Breast epithelium (tissue), 4 donors: ENCODE measurements at regions not wholly inside any gene's neighbourhood (a gene's known extent, or its start where the extent isn't known, plus 50 kb on each side); places are given as distances from the start of the nearest gene placed in this dataset.
"Not testable (repeated sequence)": the region's sequence is repeated elsewhere in the genome, so short reads cannot be mapped to it uniquely, and the experiment has no call there.

ENCODE experiments used
- DNase-seq, 2 donors: peaks; one replicate each; pipeline ENCODE4 v3.0.0-alpha.2; 2019; ENCODE audit warnings: low spot score in 2 of 2
- H3K27ac ChIP-seq, 2 donors: fragments of 200-600 bp; sonication (generic) in 1 of 2; one replicate each; pipeline ENCODE4 v1.5.1; 2016 to 2019; ENCODE audit warnings: mild to moderate bottlenecking in 1 of 2
- H3K27me3 ChIP-seq, 2 donors: fragments of 200-600 bp; sonication (generic) in 1 of 2; one replicate each; pipeline versions ENCODE4 v1.5.1 to v1.6.0; 2017 to 2019; ENCODE audit warnings: control low read depth in 1 of 2, mild to moderate bottlenecking in 1 of 2
- H3K36me3 ChIP-seq: fragments of 200-600 bp; one replicate; pipeline ENCODE4 v1.5.1; 2019
- H3K4me1 ChIP-seq, 2 donors: fragments of 200-600 bp; sonication (generic); one replicate each; pipeline ENCODE4 v1.5.1; 2016 to 2019; ENCODE audit warnings: control low read depth in 1 of 2
- H3K4me3 ChIP-seq, 3 donors: fragments of 200-600 bp; sonication (generic); 1 replicate in 2 of 3; 2 replicates in 1 of 3; pipeline ENCODE4 v1.5.1; 2016 to 2019; ENCODE audit warnings: mild to moderate bottlenecking in 3 of 3, moderate library complexity in 2 of 3
- H3K9me3 ChIP-seq, 2 donors: fragments of 200-600 bp; sonication (generic) in 1 of 2; one replicate each; pipeline ENCODE4 v1.5.1; 2016 to 2019; ENCODE audit warnings: control low read depth in 1 of 2
- POLR2A ChIP-seq: fragments of 450-650 bp; IDR thresholded peaks from one replicate; pipeline ENCODE4 v1.6.1; 2016; ENCODE audit warnings: antibody characterized with exemption, mild to moderate bottlenecking, moderate library complexity
- POLR2AphosphoS5 ChIP-seq, 3 donors: sonication (generic); formaldehyde crosslinking; IDR thresholded peaks; one replicate each; pipeline ENCODE4 v1.6.1; 2017; ENCODE audit warnings: antibody characterized with exemption in 3 of 3
- intact Hi-C: fragments of 100-400 bp; cut with DNase I; formaldehyde crosslinking; loops from one replicate; pipeline ENCODE4 v1.15.1; 2023; ENCODE audit warnings: low total_unique reads
- TF ChIP-seq, protein P1 (sequence below), 3 donors: fragments of 450-650 bp; IDR thresholded peaks; one replicate each; pipeline ENCODE4 v1.5.1; 2016 to 2017; ENCODE audit warnings: antibody characterized with exemption in 3 of 3, mild to moderate bottlenecking in 3 of 3, moderate library complexity in 3 of 3

- intact Hi-C loops, result no loop called here
- H3K36me3 ChIP-seq, result no peaks in the 10 kb centered on the region
- H3K27me3 ChIP-seq, result no peaks in the 10 kb centered on the region
- no peaks in the 10 kb centered on the region for H3K9me3 ChIP-seq
- TF ChIP-seq, protein P1, sequence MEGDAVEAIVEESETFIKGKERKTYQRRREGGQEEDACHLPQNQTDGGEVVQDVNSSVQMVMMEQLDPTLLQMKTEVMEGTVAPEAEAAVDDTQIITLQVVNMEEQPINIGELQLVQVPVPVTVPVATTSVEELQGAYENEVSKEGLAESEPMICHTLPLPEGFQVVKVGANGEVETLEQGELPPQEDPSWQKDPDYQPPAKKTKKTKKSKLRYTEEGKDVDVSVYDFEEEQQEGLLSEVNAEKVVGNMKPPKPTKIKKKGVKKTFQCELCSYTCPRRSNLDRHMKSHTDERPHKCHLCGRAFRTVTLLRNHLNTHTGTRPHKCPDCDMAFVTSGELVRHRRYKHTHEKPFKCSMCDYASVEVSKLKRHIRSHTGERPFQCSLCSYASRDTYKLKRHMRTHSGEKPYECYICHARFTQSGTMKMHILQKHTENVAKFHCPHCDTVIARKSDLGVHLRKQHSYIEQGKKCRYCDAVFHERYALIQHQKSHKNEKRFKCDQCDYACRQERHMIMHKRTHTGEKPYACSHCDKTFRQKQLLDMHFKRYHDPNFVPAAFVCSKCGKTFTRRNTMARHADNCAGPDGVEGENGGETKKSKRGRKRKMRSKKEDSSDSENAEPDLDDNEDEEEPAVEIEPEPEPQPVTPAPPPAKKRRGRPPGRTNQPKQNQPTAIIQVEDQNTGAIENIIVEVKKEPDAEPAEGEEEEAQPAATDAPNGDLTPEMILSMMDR (IDR thresholded peaks at IDR 0.05), result no peak
- H3K27ac ChIP-seq, result no peak overlapping the region
- no peaks in the 10 kb centered on the region for H3K4me1 ChIP-seq
- H3K4me3 ChIP-seq, result no peak overlapping the region
- no peak for DNase-seq
Measured at GRCh38 chr14:83711046-83711445, 1818.9 kb upstream of the FLRT2 start.

- Histone ChIP-seq H3K4me1 (no peaks in the 10 kb centered on the region), H3K27me3 (no peaks in the 10 kb centered on the region), H3K36me3 (no peaks in the 10 kb centered on the region), H3K9me3 (no peaks in the 10 kb centered on the region), H3K27ac (no peak overlapping the region), H3K4me3 (no peak overlapping the region)
- TF ChIP-seq POLR2A, result no peak
- TF ChIP-seq, protein P1 (IDR thresholded peaks at IDR 0.05), result no peak
- TF ChIP-seq POLR2AphosphoS5 (IDR thresholded peaks at IDR 0.05), result no peak
- intact Hi-C loops, result no loop called here
- no peak for DNase-seq
Measured at GRCh38 chr14:83712418-83713129, 1817.4 kb upstream of the FLRT2 start.

GRCh38 chr14:83713732-83714131 is 1816.2 kb upstream of the FLRT2 start:
- intact Hi-C loops, result no loop called here
- DNase-seq, result no peak
- H3K9me3 ChIP-seq, result no peaks in the 10 kb centered on the region
- H3K4me1 ChIP-seq, result no peaks in the 10 kb centered on the region
- H3K27me3 ChIP-seq, result no peaks in the 10 kb centered on the region
- no peak overlapping the region for H3K4me3 ChIP-seq
- TF ChIP-seq, protein P1 (IDR thresholded peaks at IDR 0.05), result no peak
- TF ChIP-seq POLR2AphosphoS5 (IDR thresholded peaks at IDR 0.05) (no peak), POLR2A (no peak)
- no peaks in the 10 kb centered on the region for H3K36me3 ChIP-seq
- no peak overlapping the region for H3K27ac ChIP-seq

GRCh38 chr14:83714151-83714550 is 1815.8 kb upstream of the FLRT2 start:
- H3K36me3 ChIP-seq, result no peaks in the 10 kb centered on the region
- no peak for TF ChIP-seq POLR2A
- TF ChIP-seq, protein P1 (IDR thresholded peaks at IDR 0.05), result no peak
- no peak for TF ChIP-seq POLR2AphosphoS5 (IDR thresholded peaks at IDR 0.05)
- H3K4me1 ChIP-seq, result no peaks in the 10 kb centered on the region
- no peak overlapping the region for H3K27ac ChIP-seq
- no peaks in the 10 kb centered on the region for H3K9me3 ChIP-seq
- H3K4me3 ChIP-seq, result no peak overlapping the region
- H3K27me3 ChIP-seq, result no peaks in the 10 kb centered on the region
- intact Hi-C loops, result no loop called here
- DNase-seq, result no peak

DNA sequence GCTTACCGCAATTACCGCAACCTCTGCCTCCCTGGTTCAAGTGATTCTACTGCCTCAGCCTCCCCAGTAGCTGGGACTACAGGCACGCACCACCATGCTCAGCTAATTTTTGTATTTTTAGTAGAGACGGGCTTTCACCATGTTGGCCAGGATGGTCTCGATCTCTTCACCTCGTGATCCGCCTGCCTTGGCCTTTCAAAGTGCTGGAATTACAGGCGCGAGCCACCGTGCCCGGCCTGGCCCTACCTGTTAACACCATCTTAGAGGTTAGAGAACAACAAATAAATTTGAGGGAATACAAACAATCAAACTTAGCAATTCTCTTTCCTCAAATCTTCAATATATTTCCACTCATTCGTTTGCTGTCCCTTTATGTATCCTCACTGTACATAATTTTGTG is 1810.5 kb upstream of the FLRT2 start:
- H3K4me1 ChIP-seq, H3K36me3 ChIP-seq, H3K27ac ChIP-seq, H3K27me3 ChIP-seq, H3K4me3 ChIP-seq, H3K9me3 ChIP-seq, DNase-seq, intact Hi-C loops: not testable (repeated sequence)

DNA sequence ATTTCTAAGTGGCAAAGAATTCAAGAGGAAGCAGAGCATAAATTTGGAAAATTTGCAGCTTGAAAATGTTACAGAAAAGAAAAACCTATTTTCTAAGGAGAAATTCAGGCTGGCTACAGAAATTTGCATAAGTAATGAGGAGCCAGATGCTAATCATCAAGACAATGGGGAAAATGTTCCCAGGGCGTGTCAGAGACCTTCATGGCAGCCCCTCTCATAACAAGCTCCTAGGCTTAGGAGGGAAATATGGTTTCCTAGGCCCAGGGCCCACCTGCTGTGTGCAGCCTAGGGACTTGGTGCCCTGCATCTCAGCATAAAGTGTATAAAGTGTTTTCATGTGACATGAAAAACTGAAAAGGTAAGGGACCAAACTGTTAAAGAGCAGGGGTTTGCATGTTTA is 1796.3 kb upstream of the FLRT2 start:
- Histone ChIP-seq H3K4me3 (no peak overlapping the region), H3K4me1 (no peaks in the 10 kb centered on the region), H3K36me3 (no peaks in the 10 kb centered on the region), H3K27ac (no peak overlapping the region), H3K27me3 (no peaks in the 10 kb centered on the region), H3K9me3 (no peaks in the 10 kb centered on the region)
- DNase-seq, result no peak
- TF ChIP-seq POLR2AphosphoS5 (IDR thresholded peaks at IDR 0.05) (no peak), POLR2A (no peak)
- TF ChIP-seq, protein P1 (IDR thresholded peaks at IDR 0.05), result no peak
- intact Hi-C loops, result no loop called here
